Left cardiac atrium (tissue), 4 donors: ENCODE measurements at regions not wholly inside any gene's neighbourhood (a gene's known extent, or its start where the extent isn't known, plus 50 kb on each side); places are given as distances from the start of the nearest gene placed in this dataset.
A peak's percentile ranks its signal among the peaks of the same experiment; 100 is the strongest.
"Not testable (repeated sequence)": the region's sequence is repeated elsewhere in the genome, so short reads cannot be mapped to it uniquely, and the experiment has no call there.

Experiments used
- ATAC-seq, 2 donors: fragments of 200-7000 bp; cut with Tn5 transposase; one replicate each; pipeline ENCODE4 v1.9.1; 2020; ENCODE audit warnings: mild to moderate bottlenecking in 2 of 2, moderate library complexity in 2 of 2
- DNase-seq: peaks from one replicate; pipeline ENCODE4 v3.0.0-alpha.2; 2020
- intact Hi-C, 2 donors: fragments of 100-400 bp; cut with DNase I; formaldehyde crosslinking; loops; one replicate each; pipeline versions ENCODE4 v1.14.1 to v1.15.1; 2022 to 2023
- donor health status: DM: no; HTN: yes; CAD: no.
- donor health status: DM: no; HTN: yes; CAD: no; lungs with severe emphysema.
- donor health status: DM: yes; HTN: yes; CAD: no.
- donor health status: Dilated cardiomyopathy.

GRCh38 chr20:56722042-56722441 lies 92.9 kb downstream of the TFAP2C start:
- DNase-seq (no peak), ATAC-seq (peak in 1 of 2 donors; percentile 63)
- intact Hi-C loops: no loop called here

- DNase-seq: no peak
- intact Hi-C loops: no loop called here
- ATAC-seq: no peak
Observed at GRCh38 chr20:56723331-56723730, 94.2 kb downstream of the TFAP2C start.

- ATAC-seq: peak in 1 of 2 donors; percentile 37
- intact Hi-C loops: no loop called here
- no peak for DNase-seq
Observed at GRCh38 chr20:56724241-56724757, 95.2 kb downstream of the TFAP2C start.

GRCh38 chr20:56730003-56730402 lies 100.9 kb downstream of the TFAP2C start:
- ATAC-seq (no peak), DNase-seq (no peak)
- intact Hi-C loops: no loop called here

- no peak for ATAC-seq
- DNase-seq: no peak
- intact Hi-C loops: no loop called here
Observed at GRCh38 chr20:56730996-56731395, 101.9 kb downstream of the TFAP2C start.

GRCh38 chr20:56731476-56731875 lies 102.4 kb downstream of the TFAP2C start:
- DNase-seq (no peak), ATAC-seq (no peak)
- intact Hi-C loops: no loop called here

GRCh38 chr20:56733967-56734366 lies 104.9 kb downstream of the TFAP2C start:
- intact Hi-C loops: no loop called here
- DNase-seq: no peak
- no peak for ATAC-seq

- intact Hi-C loops: no loop called here
- ATAC-seq: no peak
- no peak for DNase-seq
Observed at GRCh38 chr20:56735084-56735642, 106.1 kb downstream of the TFAP2C start.

GRCh38 chr20:56736285-56736857 lies 107.3 kb downstream of the TFAP2C start:
- intact Hi-C loops: no loop called here
- DNase-seq (no peak), ATAC-seq (no peak)

GRCh38 chr20:56744325-56744821 lies 115.3 kb downstream of the TFAP2C start:
- ATAC-seq, intact Hi-C loops, DNase-seq: not testable (repeated sequence)

- ATAC-seq (no peak), DNase-seq (no peak)
- intact Hi-C loops: no loop called here
Observed at GRCh38 chr20:56748476-56749377, 119.6 kb downstream of the TFAP2C start.

- intact Hi-C loops: no loop called here
- ATAC-seq: no peak
- DNase-seq: no peak
Observed at GRCh38 chr20:56750430-56750829, 121.3 kb downstream of the TFAP2C start.

- intact Hi-C loops: no loop called here
Observed at GRCh38 chr20:56752274-56752673, 123.2 kb downstream of the TFAP2C start.

GRCh38 chr20:56755201-56755600 lies 126.1 kb downstream of the TFAP2C start:
- intact Hi-C loops: no loop called here
- DNase-seq (no peak), ATAC-seq (no peak)

More at GRCh38 chr20:56752274-56752673, 123.2 kb downstream of the TFAP2C start:
- DNase-seq (no peak), ATAC-seq (no peak)

- ATAC-seq, DNase-seq, intact Hi-C loops: not testable (repeated sequence)
Observed at GRCh38 chr20:56756658-56757057, 127.6 kb downstream of the TFAP2C start.

GRCh38 chr20:56758706-56759105 lies 129.6 kb downstream of the TFAP2C start:
- ATAC-seq: no peak
- no peak for DNase-seq
- intact Hi-C loops: no loop called here

- intact Hi-C loops: no loop called here
- ATAC-seq: no peak
- DNase-seq: no peak
Observed at GRCh38 chr20:56759741-56760278, 130.7 kb downstream of the TFAP2C start.

GRCh38 chr20:56760610-56761009 lies 131.5 kb downstream of the TFAP2C start:
- no peak for DNase-seq

GRCh38 chr20:56761393-56761792 lies 132.3 kb downstream of the TFAP2C start:
- DNase-seq: no peak
- intact Hi-C loops: no loop called here
- ATAC-seq: no peak

More at GRCh38 chr20:56760610-56761009, 131.5 kb downstream of the TFAP2C start:
- intact Hi-C loops: no loop called here
- ATAC-seq: no peak

- ATAC-seq (no peak), DNase-seq (no peak)
- intact Hi-C loops: no loop called here
Observed at GRCh38 chr20:56762401-56762800, 133.3 kb downstream of the TFAP2C start.
